ENCODE measurements at regions not wholly inside any gene's neighbourhood (a gene's known extent, or its start where the extent isn't known, plus 50 kb on each side); places are given as distances from the start of the nearest gene placed in this dataset.

DNA sequence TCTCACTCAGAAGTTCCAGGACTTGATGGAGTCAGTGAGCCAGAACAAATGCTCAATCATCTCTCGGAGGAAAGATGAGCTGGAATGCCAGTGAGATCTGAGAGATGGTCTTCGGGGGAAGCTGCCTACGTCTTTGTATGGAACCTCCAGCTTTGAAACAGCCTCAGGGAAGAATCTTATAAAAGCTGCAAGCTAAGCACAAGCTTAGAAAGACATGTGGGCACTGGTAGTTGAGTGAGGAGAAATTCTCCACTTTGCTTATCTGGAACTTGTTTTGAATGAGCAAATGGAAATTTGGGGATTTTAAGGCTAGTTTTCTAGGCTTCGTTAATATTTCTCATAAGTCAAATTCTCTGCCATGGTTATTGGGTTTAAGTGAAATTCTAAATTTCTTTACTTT is 594.4 kb downstream of the QKI start:
- no peaks in the 10 kb centered on the region for H3K36me3 ChIP-seq (replicated peaks)
- no peak overlapping the region for H3K27ac ChIP-seq
- no peak overlapping the region for H3K4me3 ChIP-seq (ENCODE audit: low read depth, low read length)
- DNase-seq: no peak
- in situ Hi-C loops (cut with HindIII; ENCODE audit: low pct_ligation_motif_present, low sequenced_read_pairs): no loop called here
- no peaks in the 10 kb centered on the region for H3K27me3 ChIP-seq (replicated peaks)
- TF ChIP-seq, protein P1, sequence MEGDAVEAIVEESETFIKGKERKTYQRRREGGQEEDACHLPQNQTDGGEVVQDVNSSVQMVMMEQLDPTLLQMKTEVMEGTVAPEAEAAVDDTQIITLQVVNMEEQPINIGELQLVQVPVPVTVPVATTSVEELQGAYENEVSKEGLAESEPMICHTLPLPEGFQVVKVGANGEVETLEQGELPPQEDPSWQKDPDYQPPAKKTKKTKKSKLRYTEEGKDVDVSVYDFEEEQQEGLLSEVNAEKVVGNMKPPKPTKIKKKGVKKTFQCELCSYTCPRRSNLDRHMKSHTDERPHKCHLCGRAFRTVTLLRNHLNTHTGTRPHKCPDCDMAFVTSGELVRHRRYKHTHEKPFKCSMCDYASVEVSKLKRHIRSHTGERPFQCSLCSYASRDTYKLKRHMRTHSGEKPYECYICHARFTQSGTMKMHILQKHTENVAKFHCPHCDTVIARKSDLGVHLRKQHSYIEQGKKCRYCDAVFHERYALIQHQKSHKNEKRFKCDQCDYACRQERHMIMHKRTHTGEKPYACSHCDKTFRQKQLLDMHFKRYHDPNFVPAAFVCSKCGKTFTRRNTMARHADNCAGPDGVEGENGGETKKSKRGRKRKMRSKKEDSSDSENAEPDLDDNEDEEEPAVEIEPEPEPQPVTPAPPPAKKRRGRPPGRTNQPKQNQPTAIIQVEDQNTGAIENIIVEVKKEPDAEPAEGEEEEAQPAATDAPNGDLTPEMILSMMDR (IDR thresholded peaks at IDR 0.05; ENCODE audit: low read depth, low read length, missing control alignments): no peak

DNA sequence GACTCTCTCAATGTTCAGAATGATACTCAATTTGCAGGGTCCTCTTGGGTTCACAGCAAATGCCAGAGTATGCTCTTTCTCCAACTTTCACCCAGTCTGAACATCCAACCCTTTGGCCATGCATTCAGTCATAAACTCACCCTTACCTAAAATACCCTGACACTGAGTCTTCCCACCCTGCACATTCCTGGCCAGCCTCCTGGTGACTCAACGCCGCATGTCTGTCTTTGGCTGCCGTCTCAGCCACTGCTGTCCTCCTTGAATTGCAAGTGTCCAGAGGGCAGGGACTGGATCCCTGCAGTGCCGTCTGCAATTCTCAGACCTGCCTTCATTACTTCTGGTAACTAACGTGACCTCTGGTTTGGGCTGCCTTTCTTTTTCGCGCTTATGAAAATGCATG is 593.4 kb downstream of the QKI start:
- TF ChIP-seq, protein P1 (IDR thresholded peaks at IDR 0.05; ENCODE audit: low read depth, low read length, missing control alignments): no peak
- Histone ChIP-seq H3K27ac (no peak overlapping the region), H3K4me3 (ENCODE audit: low read depth, low read length) (no peak overlapping the region), H3K36me3 (replicated peaks) (no peaks in the 10 kb centered on the region), H3K27me3 (replicated peaks) (no peaks in the 10 kb centered on the region)
- in situ Hi-C loops (cut with HindIII; ENCODE audit: low pct_ligation_motif_present, low sequenced_read_pairs): no loop called here
- DNase-seq: no peak

DNA sequence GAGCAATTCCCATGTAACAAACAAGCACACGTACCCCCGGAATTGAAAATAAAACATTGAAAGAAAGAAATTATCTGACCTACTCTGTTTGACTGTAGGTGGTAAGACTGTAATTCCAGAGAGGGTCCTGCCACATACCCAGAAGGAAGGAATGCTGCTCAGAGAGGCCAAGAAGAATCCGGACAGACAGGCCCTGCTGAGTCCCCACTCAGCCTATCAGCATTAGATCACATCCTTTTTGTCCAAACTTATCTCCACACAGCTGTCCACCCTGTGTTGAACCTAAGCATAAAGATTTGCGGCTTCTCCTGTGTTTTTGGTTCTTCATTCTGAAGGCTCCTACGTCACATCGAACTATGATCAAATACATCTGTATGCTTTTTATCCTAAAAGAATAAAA is 591.9 kb downstream of the QKI start:
- TF ChIP-seq, protein P1 (IDR thresholded peaks at IDR 0.05; ENCODE audit: low read depth, low read length, missing control alignments): no peak
- no peak overlapping the region for H3K27ac ChIP-seq
- no peak for DNase-seq
- no peaks in the 10 kb centered on the region for H3K27me3 ChIP-seq (replicated peaks)
- H3K4me3 ChIP-seq (ENCODE audit: low read depth, low read length): no peak overlapping the region
- no peaks in the 10 kb centered on the region for H3K36me3 ChIP-seq (replicated peaks)
- in situ Hi-C loops (cut with HindIII; ENCODE audit: low pct_ligation_motif_present, low sequenced_read_pairs): no loop called here

DNA sequence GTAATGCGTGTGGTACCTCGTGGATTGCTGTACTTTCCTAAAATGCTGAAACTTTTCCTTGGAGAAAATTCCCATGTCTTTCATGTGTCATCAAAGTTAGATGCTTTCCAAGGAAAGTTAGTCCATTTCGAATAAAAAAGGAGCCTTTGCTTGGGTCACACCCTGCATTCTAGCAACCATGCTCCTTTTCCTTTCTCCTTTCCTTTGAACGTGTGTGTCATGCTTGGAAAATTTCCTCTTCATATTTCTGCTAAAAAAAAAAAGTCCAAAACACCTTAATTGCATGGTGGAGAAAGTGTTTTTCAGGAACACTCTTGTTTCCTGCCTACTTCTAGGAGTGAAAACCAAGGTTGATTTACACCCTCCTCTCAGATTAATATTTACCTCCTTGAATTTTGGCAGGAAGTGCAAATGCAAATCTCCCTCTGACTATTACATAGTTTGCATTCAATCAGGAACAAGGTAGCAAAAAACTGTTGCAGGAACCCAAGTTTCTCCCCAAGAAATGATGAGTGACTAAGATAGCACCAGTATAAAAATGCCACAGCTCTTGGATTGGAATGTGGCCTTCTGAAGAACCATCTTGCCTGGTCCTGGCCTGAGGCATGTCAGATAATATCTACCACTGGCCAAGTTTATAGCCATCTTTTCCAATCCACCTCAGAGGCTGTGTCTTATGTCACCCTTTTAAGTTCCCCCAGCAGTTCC is 590.6 kb downstream of the QKI start:
- no peaks in the 10 kb centered on the region for H3K27me3 ChIP-seq (replicated peaks)
- in situ Hi-C loops (cut with HindIII; ENCODE audit: low pct_ligation_motif_present, low sequenced_read_pairs): no loop called here
- DNase-seq: no peak
- TF ChIP-seq, protein P1 (IDR thresholded peaks at IDR 0.05; ENCODE audit: low read depth, low read length, missing control alignments): no peak
- H3K27ac ChIP-seq: no peak overlapping the region
- H3K4me3 ChIP-seq (ENCODE audit: low read depth, low read length): no peak overlapping the region
- H3K36me3 ChIP-seq (replicated peaks): no peaks in the 10 kb centered on the region

DNA sequence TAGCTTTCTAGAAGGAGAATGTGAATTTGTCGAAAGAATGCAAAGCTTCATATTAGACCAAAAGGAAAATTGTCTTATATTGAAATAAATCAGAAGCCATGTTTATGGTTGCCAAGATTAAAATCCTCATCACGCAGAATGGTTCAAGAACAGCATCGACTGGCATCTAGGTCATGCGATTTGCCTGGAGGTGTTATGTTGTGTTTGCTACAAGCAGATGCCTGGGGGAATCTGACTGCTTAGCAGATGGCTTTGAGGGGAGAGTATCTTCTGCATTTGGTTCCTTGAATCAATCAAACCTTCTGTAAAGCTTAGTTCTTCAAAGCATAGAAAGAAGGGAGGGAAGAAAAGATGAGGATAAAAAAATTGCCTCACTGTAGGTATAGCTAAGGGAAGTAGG is 585.8 kb downstream of the QKI start:
- Histone ChIP-seq H3K27ac (no peak overlapping the region), H3K27me3 (replicated peaks) (no peaks in the 10 kb centered on the region), H3K4me3 (ENCODE audit: low read depth, low read length) (no peak overlapping the region), H3K36me3 (replicated peaks) (no peaks in the 10 kb centered on the region)
- no peak for DNase-seq
- TF ChIP-seq, protein P1 (IDR thresholded peaks at IDR 0.05; ENCODE audit: low read depth, low read length, missing control alignments): no peak
- in situ Hi-C loops (cut with HindIII; ENCODE audit: low pct_ligation_motif_present, low sequenced_read_pairs): no loop called here

Measured in brain microvascular endothelial cell (primary cell).